GM12875 (cell line): ENCODE measurements at regions not wholly inside any gene's neighbourhood (a gene's known extent, or its start where the extent isn't known, plus 50 kb on each side); places are given as distances from the start of the nearest gene placed in this dataset.

Experiments used
- H3K4me3 ChIP-seq: one replicate; pipeline ENCODE4 v1.5.1; 2011; ENCODE audit warnings: low read depth, low read length, control low read depth
- CTCF ChIP-seq: IDR thresholded peaks from 2 replicates; pipeline ENCODE4 v1.5.1; 2011; ENCODE audit warnings: low read depth, mild to moderate bottlenecking, control low read depth, inconsistent platforms, low read length, moderate library complexity, borderline replicate concordance; ENCODE audit not compliant: insufficient read depth

GRCh38 chr2:60675301-60675700 is 80.8 kb upstream of the PAPOLG start:
- no peak overlapping the region for H3K4me3 ChIP-seq
- no peak for TF ChIP-seq CTCF

- no peak for TF ChIP-seq CTCF
- H3K4me3 ChIP-seq = no peak overlapping the region
These were observed 79.2 kb upstream of the PAPOLG start for GRCh38 chr2:60676706-60677330.

GRCh38 chr2:60677356-60677755 is 78.7 kb upstream of the PAPOLG start:
- H3K4me3 ChIP-seq = no peak overlapping the region

GRCh38 chr2:60678551-60678950 is 77.5 kb upstream of the PAPOLG start:
- H3K4me3 ChIP-seq = no peak overlapping the region
- TF ChIP-seq CTCF = no peak

More at GRCh38 chr2:60677356-60677755, 78.7 kb upstream of the PAPOLG start:
- TF ChIP-seq CTCF = no peak

GRCh38 chr2:60679036-60679780 is 76.9 kb upstream of the PAPOLG start:
- H3K4me3 ChIP-seq = no peak overlapping the region
- no peak for TF ChIP-seq CTCF

GRCh38 chr2:60693551-60693950 is 62.5 kb upstream of the PAPOLG start:
- TF ChIP-seq CTCF = no peak
- no peak overlapping the region for H3K4me3 ChIP-seq

GRCh38 chr2:60695793-60696192 is 60.3 kb upstream of the PAPOLG start:
- no peak for TF ChIP-seq CTCF
- no peak overlapping the region for H3K4me3 ChIP-seq
